IMR-90 (cell line): ENCODE measurements at regions not wholly inside any gene's neighbourhood (a gene's known extent, or its start where the extent isn't known, plus 50 kb on each side); places are given as distances from the start of the nearest gene placed in this dataset.

Source experiments
- ATAC-seq: fragments of 200-7000 bp; cut with Tn5 transposase; 2 replicates; pipeline ENCODE4 v1.9.1; 2020; ENCODE audit warnings: low read depth, mild to moderate bottlenecking, moderate library complexity
- BruUV-seq: library from RNA; stranded (reverse); fragments of 400-500 nt; replicated peaks from 2 replicates; lab custom pipeline; 2021; lab: Mats Ljungman, UMichigan
- CTCF ChIA-PET: fragments of 300-600 bp; formaldehyde crosslinking; extraction: SDS; loops from one replicate; lab custom pipeline; 2021; ENCODE audit warnings: antibody characterized with exemption; lab: Yijun Ruan, JAX
- POLR2A ChIA-PET: fragments of 300-600 bp; sonication (Branson Sonifier 250); formaldehyde crosslinking; loops from one replicate; lab custom pipeline; 2022; ENCODE audit warnings: antibody characterized with exemption; ENCODE audit not compliant: unreplicated experiment; lab: Charles Lee
- DNase-seq: peaks from one replicate; pipeline ENCODE4 v3.0.0; 2013
- H2AFZ ChIP-seq: replicated peaks from 2 replicates; pipeline ENCODE3; 2013; ENCODE audit warnings: low read length, mild to moderate bottlenecking; ENCODE audit not compliant: poor library complexity
- H2AK5ac ChIP-seq: 2 replicates; pipeline ENCODE4 v1.6.1; 2013; ENCODE audit warnings: low read depth, low read length, inconsistent platforms
- H2AK9ac ChIP-seq: replicated peaks from 2 replicates; pipeline ENCODE3; 2013; ENCODE audit warnings: mild to moderate bottlenecking, low read depth, low read length, moderate library complexity; ENCODE audit not compliant: poor library complexity
- H2BK120ac ChIP-seq: 2 replicates; pipeline ENCODE4 v1.6.1; 2013; ENCODE audit warnings: low read depth, low read length, inconsistent platforms
- H2BK15ac ChIP-seq: 3 replicates; pipeline ENCODE4 v1.6.1; 2013; ENCODE audit warnings: low read depth, low read length, inconsistent platforms
- H2BK20ac ChIP-seq: 2 replicates; pipeline ENCODE4 v1.6.1; 2013; ENCODE audit warnings: low read depth, mild to moderate bottlenecking, inconsistent platforms, low read length, moderate library complexity
- H2BK5ac ChIP-seq: 2 replicates; pipeline ENCODE4 v1.6.1; 2013; ENCODE audit warnings: mild to moderate bottlenecking, low read depth, low read length, inconsistent platforms; ENCODE audit not compliant: poor library complexity, severe bottlenecking
- H3K14ac ChIP-seq: replicated peaks from 2 replicates; pipeline ENCODE4 v1.6.1; 2013; ENCODE audit warnings: low read depth, low read length, inconsistent platforms
- H3K18ac ChIP-seq: 2 replicates; pipeline ENCODE4 v1.6.1; 2013; ENCODE audit warnings: low read depth, low read length, control low read depth
- H3K23ac ChIP-seq: 2 replicates; pipeline ENCODE4 v1.6.1; 2013; ENCODE audit warnings: low read depth, low read length, inconsistent platforms
- H3K27ac ChIP-seq: 2 replicates; pipeline ENCODE4 v1.5.1; 2013; ENCODE audit warnings: mild to moderate bottlenecking, control low read depth, low read length; ENCODE audit not compliant: insufficient read depth
- H3K27me3 ChIP-seq: 2 replicates; pipeline ENCODE4 v1.6.1; 2013; ENCODE audit warnings: low read length; ENCODE audit not compliant: control insufficient read depth, insufficient read depth
- H3K36me3 ChIP-seq: 2 replicates; pipeline ENCODE4 v1.6.1; 2013; ENCODE audit warnings: low read length, mixed read lengths; ENCODE audit not compliant: control insufficient read depth, insufficient read depth
- H3K4ac ChIP-seq: 2 replicates; pipeline ENCODE4 v1.6.1; 2013; ENCODE audit warnings: low read depth, low read length, inconsistent platforms
- H3K4me1 ChIP-seq: 2 replicates; pipeline ENCODE4 v1.6.1; 2013; ENCODE audit warnings: low read length, mixed read lengths; ENCODE audit not compliant: control insufficient read depth, insufficient read depth
- H3K4me2 ChIP-seq: 2 replicates; pipeline ENCODE4 v1.6.1; 2013; ENCODE audit warnings: low read depth, mild to moderate bottlenecking, control low read depth, low read length, moderate library complexity
- H3K4me3 ChIP-seq: 2 replicates; pipeline ENCODE4 v1.5.1; 2013; ENCODE audit warnings: low read depth, mild to moderate bottlenecking, control low read depth, low read length, moderate library complexity; ENCODE audit not compliant: insufficient read depth
- H3K56ac ChIP-seq: 2 replicates; pipeline ENCODE4 v1.6.1; 2013; ENCODE audit warnings: low read length, inconsistent platforms; ENCODE audit not compliant: insufficient read depth; ENCODE audit errors: extremely low read depth
- H3K79me1 ChIP-seq, 2 experiments: 2 replicates each; pipeline ENCODE4 v1.6.1; 2013; ENCODE audit warnings: low read length in 2 of 2, inconsistent platforms in 1 of 2, low read depth in 1 of 2
- H3K9ac ChIP-seq: 2 replicates; pipeline ENCODE4 v1.6.1; 2013; ENCODE audit warnings: low read depth, low read length, control low read depth
- H3K9me1 ChIP-seq: 2 replicates; pipeline ENCODE4 v1.6.1; 2013; ENCODE audit warnings: low read length, inconsistent platforms; ENCODE audit not compliant: insufficient read depth
- H3K9me3 ChIP-seq: 2 replicates; pipeline ENCODE4 v1.6.1; 2013; ENCODE audit warnings: low read length; ENCODE audit not compliant: control insufficient read depth, insufficient read depth
- H4K20me1 ChIP-seq: 2 replicates; pipeline ENCODE4 v1.6.1; 2013; ENCODE audit warnings: low read length, inconsistent platforms; ENCODE audit not compliant: insufficient read depth
- H4K5ac ChIP-seq: 2 replicates; pipeline ENCODE4 v1.6.1; 2013; ENCODE audit warnings: mild to moderate bottlenecking, low read depth, low read length, control low read depth
- H4K8ac ChIP-seq, 2 experiments: 2 replicates each; pipeline ENCODE4 v1.6.1; 2013; ENCODE audit warnings: low read depth in 2 of 2, low read length in 2 of 2, control low read depth in 1 of 2, inconsistent platforms in 1 of 2
- H4K91ac ChIP-seq: 2 replicates; pipeline ENCODE4 v1.6.1; 2013; ENCODE audit warnings: low read depth, low read length, inconsistent platforms; ENCODE audit not compliant: insufficient read depth
- BHLHE40 ChIP-seq: fragments of 150-350 bp; IDR thresholded peaks from 2 replicates; pipeline ENCODE4 v1.6.1; 2016; ENCODE audit warnings: mild to moderate bottlenecking, low read depth, low read length
- CEBPB ChIP-seq: IDR thresholded peaks from 2 replicates; pipeline ENCODE4 v1.6.1; 2012; ENCODE audit warnings: low read depth, low read length, improper control_type of control experiment
- CHD1 ChIP-seq: IDR thresholded peaks from 2 replicates; pipeline ENCODE4 v1.6.1; 2012; ENCODE audit warnings: low read depth, low read length, improper control_type of control experiment
- FOS ChIP-seq: fragments of 150-350 bp; IDR thresholded peaks from 2 replicates; pipeline ENCODE4 v1.6.1; 2016; ENCODE audit warnings: low read depth, low read length
- MAFK ChIP-seq: IDR thresholded peaks from 2 replicates; pipeline ENCODE4 v1.6.1; 2012; ENCODE audit warnings: low read depth, low read length, improper control_type of control experiment
- MAZ ChIP-seq: IDR thresholded peaks from 2 replicates; pipeline ENCODE4 v1.6.1; 2012; ENCODE audit warnings: low read depth, mild to moderate bottlenecking, low read length, improper control_type of control experiment, moderate library complexity, borderline replicate concordance
- MXI1 ChIP-seq: IDR thresholded peaks from 2 replicates; pipeline ENCODE4 v1.6.1; 2012; ENCODE audit warnings: low read depth, mild to moderate bottlenecking, low read length, moderate library complexity, borderline replicate concordance
- NFE2L2 ChIP-seq: fragments of 150-350 bp; IDR thresholded peaks from 2 replicates; pipeline ENCODE4 v1.6.1; 2016; ENCODE audit warnings: low read depth, mild to moderate bottlenecking, low read length
- POLR2A ChIP-seq: IDR thresholded peaks from 2 replicates; pipeline ENCODE4 v1.6.1; 2012; ENCODE audit warnings: mild to moderate bottlenecking, low read depth, low read length
- RAD21 ChIP-seq: IDR thresholded peaks from 2 replicates; pipeline ENCODE4 v1.6.1; 2012; ENCODE audit warnings: low read length, improper control_type of control experiment
- RCOR1 ChIP-seq: IDR thresholded peaks from 2 replicates; pipeline ENCODE4 v1.6.1; 2012; ENCODE audit warnings: mild to moderate bottlenecking, low read length, improper control_type of control experiment; ENCODE audit not compliant: insufficient replicate concordance
- RFX5 ChIP-seq: IDR thresholded peaks from 2 replicates; pipeline ENCODE4 v1.8.0; 2012; ENCODE audit warnings: low read depth, mild to moderate bottlenecking, low read length, moderate library complexity
- SMC3 ChIP-seq: fragments of 150-350 bp; IDR thresholded peaks from 2 replicates; pipeline ENCODE4 v1.6.1; 2016; ENCODE audit warnings: low read depth, mild to moderate bottlenecking, antibody characterized with exemption, low read length, moderate library complexity
- WGBS, 2 experiments: methylation state at CpG; one replicate each; pipeline versions ENCODE4 v1.1.5 to v1.1.7; 2013; ENCODE audit warnings: missing lambda C conversion rate in 2 of 2; ENCODE audit not compliant: insufficient read length in 1 of 2; ENCODE audit errors: extremely low coverage in 2 of 2; 5-methylcytosine and 5-hydroxymethylcytosine counted together
- dilution Hi-C: fragments of 300-500 bp; cut with HindIII; formaldehyde crosslinking; loops from one replicate; pipeline ENCODE4 v1.14.3; 2018; ENCODE audit warnings: low sequenced_read_pairs; ENCODE audit not compliant: unreplicated experiment
- in situ Hi-C: fragments of 300-500 bp; cut with MboI; formaldehyde crosslinking; loops from 3 replicates; pipeline ENCODE4 v1.14.3; 2019; ENCODE audit warnings: low sequenced_read_pairs, inconsistent platforms, mixed read lengths
- intact Hi-C: fragments of 100-400 bp; cut with micrococcal nuclease; formaldehyde crosslinking; loops from 2 replicates; pipeline ENCODE4 v1.10.0; 2022
- TF ChIP-seq, protein P1 (sequence below): fragments of 150-350 bp; IDR thresholded peaks from 2 replicates; pipeline ENCODE4 v1.6.1; 2016; ENCODE audit warnings: low read depth, mild to moderate bottlenecking, low read length, moderate library complexity, borderline replicate concordance
- TF ChIP-seq, protein P2 (sequence below): conservative IDR thresholded peaks from 2 replicates; pipeline ENCODE4 v1.5.1; 2012; ENCODE audit warnings: mild to moderate bottlenecking, low read depth, low read length, improper control_type of control experiment

GRCh38 chr3:118477768-118478167 is 556.9 kb downstream of the IGSF11 start:
- Histone ChIP-seq H4K5ac (no peak overlapping the region), H3K4ac (no peak overlapping the region), H3K9me3 (peaks cover 3% of the 10 kb centered on the region; the same call in 1 of the 2 replicates), H3K4me1 (no peaks in the 10 kb centered on the region), H3K79me1 (no peaks in the 10 kb centered on the region), H3K56ac (no peak overlapping the region), H2AK5ac (no peak overlapping the region), H2AFZ (no peak overlapping the region), H3K4me2 (no peak overlapping the region), H2BK20ac (no peak overlapping the region), H3K9me1 (no peaks in the 10 kb centered on the region), H2BK15ac (no peak overlapping the region), H3K4me3 (no peak overlapping the region), H3K9ac (no peak overlapping the region), H4K8ac (no peak overlapping the region), H2BK120ac (no peak overlapping the region), H3K23ac (no peak overlapping the region), H2AK9ac (no peak overlapping the region), H3K27ac (no peak overlapping the region), H4K91ac (no peak overlapping the region), H4K20me1 (no peaks in the 10 kb centered on the region), H3K18ac (no peak overlapping the region), H2BK5ac (no peak overlapping the region), H3K14ac (no peak overlapping the region), H3K27me3 (no peaks in the 10 kb centered on the region), H3K36me3 (no peaks in the 10 kb centered on the region)
- in situ Hi-C loops (no loop called here), dilution Hi-C loops (no loop called here), intact Hi-C loops (no loop called here)
- CTCF ChIA-PET = no interaction called here
- BruUV-seq = no TSS peak
- ATAC-seq (no peak), DNase-seq (no peak)
- TF ChIP-seq FOS = no peak
- TF ChIP-seq MAFK = no peak
- no peak for TF ChIP-seq RAD21
- no peak for TF ChIP-seq SMC3
- no peak for TF ChIP-seq MAZ
- no peak for TF ChIP-seq POLR2A
- TF ChIP-seq, protein P1, sequence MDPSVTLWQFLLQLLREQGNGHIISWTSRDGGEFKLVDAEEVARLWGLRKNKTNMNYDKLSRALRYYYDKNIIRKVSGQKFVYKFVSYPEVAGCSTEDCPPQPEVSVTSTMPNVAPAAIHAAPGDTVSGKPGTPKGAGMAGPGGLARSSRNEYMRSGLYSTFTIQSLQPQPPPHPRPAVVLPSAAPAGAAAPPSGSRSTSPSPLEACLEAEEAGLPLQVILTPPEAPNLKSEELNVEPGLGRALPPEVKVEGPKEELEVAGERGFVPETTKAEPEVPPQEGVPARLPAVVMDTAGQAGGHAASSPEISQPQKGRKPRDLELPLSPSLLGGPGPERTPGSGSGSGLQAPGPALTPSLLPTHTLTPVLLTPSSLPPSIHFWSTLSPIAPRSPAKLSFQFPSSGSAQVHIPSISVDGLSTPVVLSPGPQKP = no peak
- TF ChIP-seq BHLHE40 = no peak
- TF ChIP-seq NFE2L2 = no peak
- no peak for TF ChIP-seq MXI1
- no peak for TF ChIP-seq CHD1
- TF ChIP-seq, protein P2, sequence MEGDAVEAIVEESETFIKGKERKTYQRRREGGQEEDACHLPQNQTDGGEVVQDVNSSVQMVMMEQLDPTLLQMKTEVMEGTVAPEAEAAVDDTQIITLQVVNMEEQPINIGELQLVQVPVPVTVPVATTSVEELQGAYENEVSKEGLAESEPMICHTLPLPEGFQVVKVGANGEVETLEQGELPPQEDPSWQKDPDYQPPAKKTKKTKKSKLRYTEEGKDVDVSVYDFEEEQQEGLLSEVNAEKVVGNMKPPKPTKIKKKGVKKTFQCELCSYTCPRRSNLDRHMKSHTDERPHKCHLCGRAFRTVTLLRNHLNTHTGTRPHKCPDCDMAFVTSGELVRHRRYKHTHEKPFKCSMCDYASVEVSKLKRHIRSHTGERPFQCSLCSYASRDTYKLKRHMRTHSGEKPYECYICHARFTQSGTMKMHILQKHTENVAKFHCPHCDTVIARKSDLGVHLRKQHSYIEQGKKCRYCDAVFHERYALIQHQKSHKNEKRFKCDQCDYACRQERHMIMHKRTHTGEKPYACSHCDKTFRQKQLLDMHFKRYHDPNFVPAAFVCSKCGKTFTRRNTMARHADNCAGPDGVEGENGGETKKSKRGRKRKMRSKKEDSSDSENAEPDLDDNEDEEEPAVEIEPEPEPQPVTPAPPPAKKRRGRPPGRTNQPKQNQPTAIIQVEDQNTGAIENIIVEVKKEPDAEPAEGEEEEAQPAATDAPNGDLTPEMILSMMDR = no peak
- TF ChIP-seq RFX5 = no peak
- no peak for TF ChIP-seq RCOR1
- no peak for TF ChIP-seq CEBPB
- POLR2A ChIA-PET = no interaction called here
- WGBS, 2 experiments = no CpG with 5 or more reads among the region's 2 CpGs
